Parathyroid adenoma (tissue), 2 donors: ENCODE measurements at regions not wholly inside any gene's neighbourhood (a gene's known extent, or its start where the extent isn't known, plus 50 kb on each side); places are given as distances from the start of the nearest gene placed in this dataset.
"Not testable (repeated sequence)": the region's sequence is repeated elsewhere in the genome, so short reads cannot be mapped to it uniquely, and the experiment has no call there.

Experiments used
- H2AFZ ChIP-seq: fragments of 300-600 bp; sonication (generic); one replicate; pipeline ENCODE4 v1.7.0; 2017; ENCODE audit warnings: antibody characterized with exemption, mild to moderate bottlenecking
- H3K27ac ChIP-seq: fragments of 300-600 bp; sonication (generic); one replicate; pipeline ENCODE4 v1.7.0; 2017
- H3K27me3 ChIP-seq: fragments of 300-600 bp; sonication (generic); one replicate; pipeline ENCODE4 v1.7.0; 2017; ENCODE audit warnings: low read length; ENCODE audit not compliant: control insufficient read depth, insufficient read depth
- H3K36me3 ChIP-seq: fragments of 300-600 bp; sonication (generic); one replicate; pipeline ENCODE4 v1.7.0; 2017; ENCODE audit warnings: low read length; ENCODE audit not compliant: control insufficient read depth, insufficient read depth
- H3K4me1 ChIP-seq: fragments of 300-600 bp; sonication (generic); one replicate; pipeline ENCODE4 v1.7.0; 2017; ENCODE audit warnings: control low read depth
- H3K4me2 ChIP-seq: fragments of 300-600 bp; sonication (generic); one replicate; pipeline ENCODE4 v1.7.0; 2017; ENCODE audit warnings: low read length
- H3K4me3 ChIP-seq: fragments of 300-600 bp; sonication (generic); one replicate; pipeline ENCODE4 v1.7.0; 2017; ENCODE audit warnings: low read depth, low read length
- H3K79me2 ChIP-seq: fragments of 300-600 bp; sonication (generic); one replicate; pipeline ENCODE4 v1.7.0; 2017; ENCODE audit warnings: control low read depth
- H3K9ac ChIP-seq: fragments of 300-600 bp; sonication (generic); one replicate; pipeline ENCODE4 v1.7.0; 2017; ENCODE audit warnings: mild to moderate bottlenecking
- H3K9me3 ChIP-seq: fragments of 300-600 bp; sonication (generic); one replicate; pipeline ENCODE4 v1.7.0; 2017; ENCODE audit warnings: low read length; ENCODE audit not compliant: control insufficient read depth
- TF ChIP-seq, protein P1 (sequence below): fragments of 300-600 bp; sonication (generic); IDR thresholded peaks from one replicate; pipeline ENCODE4 v1.7.0; 2017; ENCODE audit warnings: antibody characterized with exemption, mild to moderate bottlenecking
- donor health status: primary hyperparathyroidism.

DNA sequence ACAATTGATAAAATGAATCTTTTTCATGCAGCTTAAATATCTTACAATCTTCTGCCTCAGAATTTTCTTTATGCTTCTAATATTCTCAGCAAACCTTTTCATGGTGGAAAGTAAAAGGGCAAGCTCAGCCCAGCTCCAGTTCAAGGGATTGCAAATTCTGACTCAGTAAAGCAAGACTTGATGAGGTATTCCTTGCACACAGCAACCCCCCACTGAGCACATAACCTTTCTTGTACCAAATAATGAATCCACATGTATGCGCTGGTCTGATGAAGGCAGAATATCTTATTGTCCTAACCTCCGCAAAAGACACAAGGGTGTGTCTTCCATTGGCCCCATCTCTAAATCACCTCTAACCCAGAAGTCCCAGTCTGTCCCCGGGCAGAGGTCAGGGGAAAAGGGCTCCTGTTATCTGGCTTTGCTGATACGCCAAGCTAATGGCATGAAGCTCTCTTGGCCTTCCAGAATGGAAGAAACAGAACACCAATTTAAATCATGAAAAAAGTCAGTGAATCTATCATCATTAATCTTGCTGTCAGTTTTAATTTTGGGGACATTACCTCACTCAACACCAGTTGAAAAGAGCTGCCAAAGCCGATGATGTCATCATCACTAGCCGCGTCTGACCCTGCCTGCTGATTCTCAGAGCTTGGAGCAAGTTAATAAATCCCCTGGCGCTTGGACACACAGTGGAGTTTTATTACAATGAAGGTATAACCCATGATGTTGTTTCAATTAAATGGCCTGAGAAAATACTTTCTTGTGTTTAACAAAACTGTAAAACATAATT is 592.5 kb upstream of the CLINT1 start:
- Histone ChIP-seq H2AFZ (no peak overlapping the region), H3K36me3 (no peaks in the 10 kb centered on the region), H3K27ac (no peak overlapping the region), H3K4me3 (no peak overlapping the region), H3K27me3 (no peaks in the 10 kb centered on the region), H3K4me2 (no peak overlapping the region), H3K9me3 (no peaks in the 10 kb centered on the region), H3K79me2 (no peaks in the 10 kb centered on the region), H3K4me1 (no peaks in the 10 kb centered on the region), H3K9ac (no peak overlapping the region)
- TF ChIP-seq, protein P1, sequence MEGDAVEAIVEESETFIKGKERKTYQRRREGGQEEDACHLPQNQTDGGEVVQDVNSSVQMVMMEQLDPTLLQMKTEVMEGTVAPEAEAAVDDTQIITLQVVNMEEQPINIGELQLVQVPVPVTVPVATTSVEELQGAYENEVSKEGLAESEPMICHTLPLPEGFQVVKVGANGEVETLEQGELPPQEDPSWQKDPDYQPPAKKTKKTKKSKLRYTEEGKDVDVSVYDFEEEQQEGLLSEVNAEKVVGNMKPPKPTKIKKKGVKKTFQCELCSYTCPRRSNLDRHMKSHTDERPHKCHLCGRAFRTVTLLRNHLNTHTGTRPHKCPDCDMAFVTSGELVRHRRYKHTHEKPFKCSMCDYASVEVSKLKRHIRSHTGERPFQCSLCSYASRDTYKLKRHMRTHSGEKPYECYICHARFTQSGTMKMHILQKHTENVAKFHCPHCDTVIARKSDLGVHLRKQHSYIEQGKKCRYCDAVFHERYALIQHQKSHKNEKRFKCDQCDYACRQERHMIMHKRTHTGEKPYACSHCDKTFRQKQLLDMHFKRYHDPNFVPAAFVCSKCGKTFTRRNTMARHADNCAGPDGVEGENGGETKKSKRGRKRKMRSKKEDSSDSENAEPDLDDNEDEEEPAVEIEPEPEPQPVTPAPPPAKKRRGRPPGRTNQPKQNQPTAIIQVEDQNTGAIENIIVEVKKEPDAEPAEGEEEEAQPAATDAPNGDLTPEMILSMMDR = no peak

DNA sequence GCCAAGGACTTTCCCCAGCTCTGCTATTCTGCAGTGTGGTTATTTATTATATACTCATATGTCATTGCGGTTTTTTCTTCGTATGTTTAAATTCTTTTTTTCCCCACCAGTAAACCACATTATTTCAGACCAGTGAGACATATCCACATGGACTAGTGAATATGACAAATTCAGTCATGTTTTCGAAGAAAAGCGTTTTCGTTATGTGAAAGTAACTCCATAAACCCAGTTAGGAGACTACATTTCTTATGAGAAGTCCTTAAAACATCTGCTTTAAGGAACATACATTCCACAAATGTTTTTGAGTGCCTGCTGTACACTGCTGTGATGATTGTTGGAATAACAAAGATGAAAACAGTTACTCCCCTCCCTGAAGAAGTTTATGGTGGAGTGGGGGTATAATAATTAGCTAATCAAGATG is 591.8 kb upstream of the CLINT1 start:
- no peak overlapping the region for H3K4me3 ChIP-seq
- no peaks in the 10 kb centered on the region for H3K4me1 ChIP-seq
- H3K27me3 ChIP-seq = no peaks in the 10 kb centered on the region
- no peak overlapping the region for H3K4me2 ChIP-seq
- no peaks in the 10 kb centered on the region for H3K36me3 ChIP-seq
- no peaks in the 10 kb centered on the region for H3K79me2 ChIP-seq
- TF ChIP-seq, protein P1 = no peak
- H3K9ac ChIP-seq = no peak overlapping the region
- no peak overlapping the region for H3K27ac ChIP-seq
- no peak overlapping the region for H2AFZ ChIP-seq
- no peaks in the 10 kb centered on the region for H3K9me3 ChIP-seq

DNA sequence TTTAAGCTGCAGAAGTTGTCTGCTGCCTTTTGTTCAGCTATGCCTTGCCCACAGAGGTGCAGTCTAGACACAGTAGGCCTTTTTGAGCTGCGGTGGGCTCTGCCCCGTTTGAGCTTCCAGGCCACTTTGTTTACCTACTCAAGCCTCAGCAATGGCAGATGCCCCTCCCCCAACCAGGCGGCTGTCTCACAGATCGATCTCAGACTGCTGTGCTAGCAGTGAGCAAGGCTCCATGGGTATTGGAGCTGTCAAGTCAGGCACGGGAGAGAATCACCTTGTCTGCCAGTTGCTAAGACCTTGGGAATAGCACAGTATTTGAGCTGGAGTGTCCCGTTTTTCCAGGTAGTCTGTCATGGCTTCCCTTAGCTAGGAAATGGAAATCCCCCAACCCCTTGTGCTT is 587.8 kb upstream of the CLINT1 start:
- not testable (repeated sequence) for H3K9ac ChIP-seq, H3K27me3 ChIP-seq, H3K27ac ChIP-seq, H3K4me2 ChIP-seq, H3K36me3 ChIP-seq, H2AFZ ChIP-seq, H3K4me3 ChIP-seq, H3K9me3 ChIP-seq, H3K79me2 ChIP-seq, H3K4me1 ChIP-seq

DNA sequence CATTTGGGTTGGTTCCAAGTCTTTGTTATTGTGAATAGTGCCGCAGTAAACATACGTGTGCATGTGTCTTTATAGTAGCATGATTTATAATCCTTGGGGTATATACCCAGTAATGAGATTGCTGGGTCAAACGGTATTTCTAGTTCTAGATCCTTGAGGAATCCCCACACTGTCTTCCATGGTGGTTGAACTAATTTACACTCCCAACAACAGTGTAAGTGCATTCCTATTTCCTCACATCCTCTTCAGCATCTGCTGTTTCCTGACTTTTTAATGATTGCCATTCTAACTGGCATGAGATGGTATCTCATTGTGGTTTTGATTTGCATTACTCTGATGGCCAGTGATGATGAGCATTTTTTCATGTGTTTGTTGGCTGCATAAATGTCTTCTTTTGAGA is 580.3 kb upstream of the CLINT1 start:
- not testable (repeated sequence) for H2AFZ ChIP-seq, H3K4me2 ChIP-seq, H3K27ac ChIP-seq, H3K9ac ChIP-seq, H3K36me3 ChIP-seq, H3K4me3 ChIP-seq, H3K27me3 ChIP-seq, H3K4me1 ChIP-seq, H3K9me3 ChIP-seq, H3K79me2 ChIP-seq

DNA sequence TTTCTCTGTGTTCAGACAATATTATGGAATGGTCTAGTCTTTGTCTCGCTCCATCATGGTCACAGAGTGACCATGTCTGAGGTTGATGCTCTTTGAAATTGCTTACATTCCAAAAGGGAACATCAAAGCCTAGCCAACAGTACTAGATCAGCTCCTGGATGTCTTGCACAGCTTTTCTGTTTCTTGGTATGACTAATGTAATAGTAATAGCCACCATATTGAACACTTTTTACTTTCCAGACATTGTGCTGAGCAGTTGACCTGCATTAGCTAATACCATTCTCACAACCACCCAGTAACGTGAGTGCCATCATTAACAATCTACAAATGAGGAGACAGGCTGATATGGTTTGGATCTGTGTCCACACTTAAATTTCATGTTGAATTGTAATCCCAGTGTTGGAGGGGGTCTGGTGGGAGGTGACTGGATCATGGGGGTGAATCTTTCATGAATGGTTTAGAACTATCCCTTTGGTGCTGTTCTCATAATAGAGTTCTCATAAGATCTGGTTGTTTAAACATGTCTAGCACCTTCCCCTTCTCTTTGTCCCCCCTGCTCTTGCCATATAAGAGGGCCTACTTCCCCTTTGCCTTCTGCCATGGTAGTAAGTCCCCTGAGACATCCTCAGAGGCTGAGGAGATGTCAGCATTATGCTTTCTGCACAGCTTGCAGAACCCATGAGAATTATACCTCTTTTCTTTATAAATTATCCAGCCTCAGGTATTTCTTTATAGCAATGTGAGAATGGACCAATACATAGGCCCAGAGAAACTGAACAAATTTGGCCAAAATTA is 577.5 kb upstream of the CLINT1 start:
- H3K27me3 ChIP-seq = no peaks in the 10 kb centered on the region
- H3K27ac ChIP-seq = no peak overlapping the region
- H3K79me2 ChIP-seq = no peaks in the 10 kb centered on the region
- H3K9me3 ChIP-seq = no peaks in the 10 kb centered on the region
- no peaks in the 10 kb centered on the region for H3K36me3 ChIP-seq
- TF ChIP-seq, protein P1 = no peak
- H3K4me2 ChIP-seq = no peak overlapping the region
- no peak overlapping the region for H3K9ac ChIP-seq
- no peak overlapping the region for H3K4me3 ChIP-seq
- no peak overlapping the region for H2AFZ ChIP-seq
- H3K4me1 ChIP-seq = no peaks in the 10 kb centered on the region
